GM23248 (cell line): ENCODE measurements at regions not wholly inside any gene's neighbourhood (a gene's known extent, or its start where the extent isn't known, plus 50 kb on each side); places are given as distances from the start of the nearest gene placed in this dataset.

Experiments used
- EZH2 ChIP-seq: fragments of 200-600 bp; sonication (generic); IDR thresholded peaks from 2 replicates; pipeline ENCODE4 v1.6.1; 2018; ENCODE audit warnings: antibody characterized with exemption, mild to moderate bottlenecking; ENCODE audit not compliant: insufficient read depth, poor library complexity, severe bottlenecking
- EZH2phosphoT487 ChIP-seq: fragments of 200-600 bp; sonication (generic); IDR thresholded peaks from 2 replicates; pipeline ENCODE4 v1.6.1; 2018; ENCODE audit warnings: antibody characterized with exemption, moderate library complexity, mild to moderate bottlenecking, low read depth; ENCODE audit not compliant: insufficient read depth

DNA sequence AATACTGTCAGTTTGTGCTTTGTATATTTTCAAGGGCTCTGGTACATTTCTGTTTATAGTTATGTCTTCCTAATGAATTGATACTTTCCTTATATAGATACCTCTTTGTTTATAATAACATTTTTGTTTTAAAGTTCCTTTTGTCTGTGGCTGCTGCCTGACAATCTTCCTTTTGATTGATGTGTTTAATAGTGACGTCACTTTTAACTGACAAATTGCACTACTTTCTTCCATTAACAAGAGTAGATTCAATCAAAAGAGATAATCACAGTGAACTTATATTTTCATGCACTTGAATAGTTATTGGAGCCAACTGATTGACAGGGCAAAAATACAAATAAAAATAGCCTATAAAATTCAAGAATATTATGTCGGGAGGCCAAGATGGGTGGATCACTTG lies 371.7 kb downstream of the ANXA1 start:
- TF ChIP-seq EZH2phosphoT487 (no peak), EZH2 (no peak)
